Natural killer cell (primary cell): ENCODE measurements at regions not wholly inside any gene's neighbourhood (a gene's known extent, or its start where the extent isn't known, plus 50 kb on each side); places are given as distances from the start of the nearest gene placed in this dataset.

Experiments used
- ATAC-seq, 3 donors: fragments of 150-1000 bp in 2 of 3; fragments of 200-7000 bp in 1 of 3; cut with Tn5 transposase; 1 replicate in 1 of 3; 2 replicates in 2 of 3; pipeline ENCODE4 v1.10.0; 2021; ENCODE audit warnings: mild to moderate bottlenecking in 2 of 3, moderate library complexity in 2 of 3
- DNase-seq, 2 donors: peaks; one replicate each; pipeline versions ENCODE4 v3.0.0 to v3.0.0-alpha.2; 2013 to 2021; ENCODE audit warnings: mixed read lengths in 1 of 2
- H3K27ac ChIP-seq: one replicate; pipeline ENCODE4 v1.5.1; 2013; ENCODE audit warnings: mild to moderate bottlenecking, low read length
- H3K27me3 ChIP-seq: one replicate; pipeline ENCODE4 v1.6.1; 2013; ENCODE audit warnings: low read length; ENCODE audit not compliant: control insufficient read depth, insufficient read depth
- H3K36me3 ChIP-seq: one replicate; pipeline ENCODE4 v1.6.1; 2013; ENCODE audit warnings: low read length; ENCODE audit not compliant: control insufficient read depth, insufficient read depth
- H3K4me1 ChIP-seq: one replicate; pipeline ENCODE4 v1.6.1; 2013; ENCODE audit warnings: low read length; ENCODE audit not compliant: control insufficient read depth, insufficient read depth
- H3K4me3 ChIP-seq: one replicate; pipeline ENCODE4 v1.5.1; 2013; ENCODE audit warnings: low read length
- H3K9me3 ChIP-seq: one replicate; pipeline ENCODE4 v1.6.1; 2013; ENCODE audit warnings: low read length; ENCODE audit not compliant: control insufficient read depth, insufficient read depth
- H3K27ac Mint-ChIP-seq, 2 donors: one replicate each; pipeline ENCODE4 v1.8.0; 2022; ENCODE audit warnings: mild to moderate bottlenecking in 2 of 2, mixed read lengths in 2 of 2, moderate library complexity in 1 of 2
- H3K27me3 Mint-ChIP-seq, 2 donors: one replicate each; pipeline ENCODE4 v1.8.0; 2022; ENCODE audit warnings: low read depth in 2 of 2, mixed read lengths in 2 of 2
- H3K36me3 Mint-ChIP-seq: one replicate; pipeline ENCODE4 v1.8.0; 2022; ENCODE audit warnings: mixed read lengths
- H3K4me1 Mint-ChIP-seq, 2 donors: one replicate each; pipeline ENCODE4 v1.8.0; 2022; ENCODE audit warnings: mixed read lengths in 2 of 2
- H3K4me3 Mint-ChIP-seq: one replicate; pipeline ENCODE4 v1.8.0; 2022; ENCODE audit warnings: mild to moderate bottlenecking, moderate library complexity, mixed read lengths
- H3K9me3 Mint-ChIP-seq, 2 donors: one replicate each; pipeline ENCODE4 v1.8.0; 2022; ENCODE audit warnings: mixed read lengths in 2 of 2
- CTCF ChIP-seq: fragments of 200-600 bp; IDR thresholded peaks from one replicate; pipeline ENCODE4 v1.8.0; 2022; ENCODE audit warnings: antibody characterized with exemption
- WGBS: methylation state at CpG from one replicate; pipeline ENCODE4 v1.1.7; 2013; ENCODE audit warnings: missing lambda C conversion rate; ENCODE audit not compliant: insufficient coverage; 5-methylcytosine and 5-hydroxymethylcytosine counted together
- intact Hi-C: fragments of 100-400 bp; cut with micrococcal nuclease; formaldehyde crosslinking; loops from one replicate; pipeline ENCODE4 v1.14.2; 2022

- Histone ChIP-seq H3K36me3 (no peaks in the 10 kb centered on the region), H3K27ac (no peak overlapping the region), H3K4me1 (no peaks in the 10 kb centered on the region), H3K9me3 (peaks cover 8% of the 10 kb centered on the region), H3K4me3 (no peak overlapping the region), H3K27me3 (no peaks in the 10 kb centered on the region)
- H3K4me1 Mint-ChIP-seq: no peaks in the 10 kb centered on the region
- no peak overlapping the region for H3K4me3 Mint-ChIP-seq
- H3K27ac Mint-ChIP-seq: no peak overlapping the region
- H3K9me3 Mint-ChIP-seq: peaks cover 13 to 20% of the 10 kb centered on the region in 2 donors
- peaks cover 12% of the 10 kb centered on the region for H3K36me3 Mint-ChIP-seq
- no peak for TF ChIP-seq CTCF
- DNase-seq (no peak), ATAC-seq (no peak)
- no peaks in the 10 kb centered on the region for H3K27me3 Mint-ChIP-seq
- WGBS: 92% methylated on average over 10 of the region's 10 CpGs
- intact Hi-C loops: no loop called here
These were observed 117.6 kb upstream of the PIEZO2 start for GRCh38 chr18:11266781-11267480.

- no peak overlapping the region for H3K27ac Mint-ChIP-seq
- ATAC-seq: no peak
- no peak for DNase-seq
- H3K9me3 Mint-ChIP-seq: peaks cover 9% of the 10 kb centered on the region in 2 donors
- H3K27ac ChIP-seq: no peak overlapping the region
- TF ChIP-seq CTCF: no peak
- no peaks in the 10 kb centered on the region for H3K4me1 Mint-ChIP-seq
- no peaks in the 10 kb centered on the region for H3K36me3 ChIP-seq
- H3K4me1 ChIP-seq: no peaks in the 10 kb centered on the region
- 71% methylated on average over 2 of the region's 2 CpGs for WGBS
- H3K4me3 Mint-ChIP-seq: no peak overlapping the region
- peaks cover 12% of the 10 kb centered on the region for H3K36me3 Mint-ChIP-seq
- H3K27me3 ChIP-seq: no peaks in the 10 kb centered on the region
- no peaks in the 10 kb centered on the region for H3K27me3 Mint-ChIP-seq
- intact Hi-C loops: no loop called here
- H3K4me3 ChIP-seq: no peak overlapping the region
- peaks cover 8% of the 10 kb centered on the region for H3K9me3 ChIP-seq
These were observed 112.1 kb upstream of the PIEZO2 start for GRCh38 chr18:11261486-11261885.

GRCh38 chr18:11260961-11261461, 111.6 kb upstream of the PIEZO2 start:
- no peaks in the 10 kb centered on the region for H3K4me1 Mint-ChIP-seq
- 91% methylated on average over 3 of the region's 3 CpGs for WGBS
- ATAC-seq: no peak
- H3K27ac ChIP-seq: no peak overlapping the region
- no peaks in the 10 kb centered on the region for H3K27me3 ChIP-seq
- no peak for TF ChIP-seq CTCF
- no peaks in the 10 kb centered on the region for H3K36me3 ChIP-seq
- no peaks in the 10 kb centered on the region for H3K27me3 Mint-ChIP-seq
- H3K9me3 ChIP-seq: peaks cover 8% of the 10 kb centered on the region
- intact Hi-C loops: no loop called here
- H3K36me3 Mint-ChIP-seq: peaks cover 12% of the 10 kb centered on the region
- no peak overlapping the region for H3K27ac Mint-ChIP-seq
- no peak overlapping the region for H3K4me3 ChIP-seq
- DNase-seq: no peak
- H3K4me1 ChIP-seq: no peaks in the 10 kb centered on the region
- peaks cover 9% of the 10 kb centered on the region in 2 donors for H3K9me3 Mint-ChIP-seq
- H3K4me3 Mint-ChIP-seq: no peak overlapping the region
